SJCRH30 (cell line): ENCODE measurements at regions not wholly inside any gene's neighbourhood (a gene's known extent, or its start where the extent isn't known, plus 50 kb on each side); places are given as distances from the start of the nearest gene placed in this dataset.

Experiments
- DNase-seq, 2 experiments: peaks; one replicate each; pipeline ENCODE4 v3.0.0-alpha.2; 2015 to 2020
- H3K27ac ChIP-seq: fragments of 250-450 bp; sonication (Bioruptor Pico); 2 replicates; pipeline ENCODE4 v1.5.1; 2020; ENCODE audit warnings: mild to moderate bottlenecking, moderate library complexity
- H3K27me3 ChIP-seq: fragments of 250-450 bp; sonication (Bioruptor Pico); 2 replicates; pipeline ENCODE4 v1.5.1; 2020; ENCODE audit warnings: mild to moderate bottlenecking, moderate library complexity
- H3K36me3 ChIP-seq: fragments of 250-450 bp; sonication (Bioruptor Pico); 2 replicates; pipeline ENCODE4 v1.5.1; 2020; ENCODE audit warnings: mild to moderate bottlenecking, moderate library complexity
- H3K4me1 ChIP-seq: fragments of 250-450 bp; sonication (Bioruptor Pico); 2 replicates; pipeline ENCODE4 v1.5.1; 2020; ENCODE audit warnings: mild to moderate bottlenecking, moderate library complexity
- H3K4me3 ChIP-seq: fragments of 250-450 bp; sonication (Bioruptor Pico); 2 replicates; pipeline ENCODE4 v1.5.1; 2020; ENCODE audit warnings: mild to moderate bottlenecking, moderate library complexity
- H3K9me3 ChIP-seq: fragments of 250-450 bp; sonication (Bioruptor Pico); replicated peaks from 2 replicates; pipeline ENCODE4 v1.5.1; 2020; ENCODE audit warnings: mild to moderate bottlenecking, moderate library complexity

DNA sequence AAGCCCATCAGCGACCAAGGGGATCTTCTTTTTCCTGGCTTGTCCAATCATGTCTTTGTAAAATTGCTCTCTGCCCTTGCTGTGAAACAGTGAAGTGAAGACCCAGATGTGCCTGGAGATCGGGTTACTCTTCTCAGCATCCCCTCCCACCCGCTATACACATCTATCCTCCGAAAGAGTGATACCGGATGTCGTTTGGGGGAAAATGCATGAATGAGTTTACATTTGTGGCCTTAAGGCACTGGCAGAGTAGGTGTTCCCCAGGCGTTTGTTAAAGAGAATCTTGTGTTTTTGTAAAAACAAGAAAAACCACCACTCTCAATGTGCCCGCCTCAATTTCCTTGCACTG lies 528.3 kb downstream of the CMPK2 start:
- H3K27ac ChIP-seq = no peak overlapping the region
- peak in 1 of 2 experiments; percentile 34 for DNase-seq
- H3K9me3 ChIP-seq = no peaks in the 10 kb centered on the region
- no peaks in the 10 kb centered on the region for H3K27me3 ChIP-seq
- 0 out of 2 replicates have a peak, but pooled peaks cover 4% of the 10 kb centered on the region for H3K4me1 ChIP-seq
- H3K36me3 ChIP-seq = no peaks in the 10 kb centered on the region
- no peak overlapping the region for H3K4me3 ChIP-seq

DNA sequence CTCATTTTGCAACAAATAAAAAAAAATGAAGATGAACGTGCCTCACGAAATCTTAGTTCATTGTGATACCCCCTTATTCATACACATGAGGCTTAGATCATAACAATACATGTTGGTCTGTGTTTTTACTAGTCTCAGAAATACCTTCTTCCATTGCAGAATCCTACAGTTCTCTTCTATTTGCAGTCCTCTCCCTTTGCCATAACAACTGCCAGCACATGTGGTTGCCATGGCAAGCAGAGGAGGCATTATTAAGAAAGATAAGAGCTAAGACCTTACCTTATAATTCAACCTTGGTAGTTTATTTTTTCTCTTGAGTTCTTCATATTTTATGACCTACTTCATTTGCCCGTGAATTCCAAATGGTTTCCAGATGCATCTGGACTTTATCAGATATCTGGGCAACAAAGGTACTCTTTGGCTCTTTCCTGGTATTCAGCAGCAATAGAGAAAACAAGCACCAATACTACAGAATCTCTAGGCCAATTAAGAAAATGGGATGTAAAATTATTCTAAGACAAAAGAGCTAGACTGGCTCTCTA lies 524.0 kb downstream of the CMPK2 start:
- Histone ChIP-seq H3K4me3 (no peak overlapping the region), H3K27me3 (no peaks in the 10 kb centered on the region; the same call in 1 of the 2 replicates), H3K36me3 (no peaks in the 10 kb centered on the region), H3K4me1 (0 out of 2 replicates have a peak, but pooled peaks cover 4% of the 10 kb centered on the region), H3K27ac (no peak overlapping the region), H3K9me3 (no peaks in the 10 kb centered on the region)
- DNase-seq = no peak

DNA sequence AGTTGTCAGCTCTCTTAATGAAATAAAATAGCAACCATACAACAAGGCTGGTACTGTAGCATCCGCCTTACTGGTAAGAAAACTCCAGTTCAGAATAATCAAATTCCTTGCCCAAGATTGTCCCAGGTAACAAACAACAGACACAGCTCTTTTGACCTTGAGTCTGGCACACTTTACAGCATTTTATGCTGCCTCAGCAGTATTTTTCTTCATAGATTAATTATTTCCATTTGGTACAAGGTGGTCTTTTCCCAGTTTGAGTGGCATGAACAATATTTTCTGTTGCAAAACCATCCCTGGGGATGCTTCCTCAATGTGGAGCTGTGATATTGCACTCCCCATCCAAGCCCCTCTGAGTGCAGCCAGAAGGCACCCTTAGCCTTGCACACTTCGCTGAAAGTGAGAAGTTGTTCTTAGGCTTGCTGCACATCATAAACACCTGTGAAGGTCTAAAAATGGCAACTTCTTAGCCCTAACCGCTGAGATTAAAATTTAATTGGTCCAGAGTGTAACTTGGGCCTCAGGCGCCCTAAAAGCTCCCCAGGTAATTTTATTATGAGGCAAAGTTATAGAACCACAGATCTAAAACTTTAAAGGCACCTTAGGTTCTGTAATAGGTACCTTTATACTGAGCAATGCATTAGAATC lies 523.3 kb downstream of the CMPK2 start:
- no peaks in the 10 kb centered on the region for H3K9me3 ChIP-seq
- no peak overlapping the region for H3K27ac ChIP-seq
- H3K27me3 ChIP-seq = no peaks in the 10 kb centered on the region; the same call in 1 of the 2 replicates
- 0 out of 2 replicates have a peak, but pooled peaks cover 3% of the 10 kb centered on the region for H3K4me1 ChIP-seq
- DNase-seq = no peak
- no peak overlapping the region for H3K4me3 ChIP-seq
- H3K36me3 ChIP-seq = no peaks in the 10 kb centered on the region

DNA sequence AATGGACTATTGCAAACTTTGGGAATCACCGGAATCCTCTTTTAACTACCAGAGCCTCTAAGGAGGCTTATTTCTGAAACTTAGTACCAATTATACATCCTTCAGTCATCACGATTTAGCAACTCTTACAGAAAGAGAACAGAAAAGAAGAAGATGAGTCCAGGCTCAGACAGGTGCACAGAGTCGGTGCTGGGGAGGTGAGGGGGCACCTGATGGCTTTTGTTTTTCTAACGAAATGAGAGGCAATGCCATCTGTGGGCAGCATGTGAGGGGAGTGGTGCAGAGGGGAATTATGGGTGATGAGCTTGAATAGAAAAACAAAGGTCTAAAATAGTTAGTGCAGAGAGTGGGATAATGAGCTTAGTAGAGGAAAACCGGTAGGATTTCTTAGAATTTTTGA lies 522.6 kb downstream of the CMPK2 start:
- no peak for DNase-seq
- no peak overlapping the region for H3K27ac ChIP-seq
- H3K4me3 ChIP-seq = no peak overlapping the region

DNA sequence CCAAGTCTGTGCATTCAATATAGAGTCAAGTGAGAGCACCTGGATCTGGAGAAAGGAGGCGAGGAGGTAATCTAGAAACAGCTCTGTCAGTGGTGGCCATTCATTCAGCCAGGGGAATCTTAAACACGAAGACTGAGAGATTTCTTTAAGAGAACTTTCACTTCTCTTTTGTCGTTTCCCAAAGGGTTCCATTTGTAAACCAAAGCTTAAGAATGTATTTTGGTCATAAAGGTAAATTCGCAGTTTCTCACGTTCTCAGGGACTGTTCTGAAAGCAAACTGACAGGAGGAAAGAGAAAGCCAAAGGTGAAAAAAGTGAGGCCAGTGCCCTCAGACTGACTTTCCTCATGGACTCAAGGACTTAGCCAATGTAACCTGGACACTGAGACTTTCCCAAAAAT lies 513.5 kb downstream of the CMPK2 start:
- no peak for DNase-seq
- H3K36me3 ChIP-seq = no peaks in the 10 kb centered on the region
- H3K27me3 ChIP-seq = no peaks in the 10 kb centered on the region
- no peaks in the 10 kb centered on the region for H3K9me3 ChIP-seq
- H3K27ac ChIP-seq = no peak overlapping the region
- no peak overlapping the region for H3K4me3 ChIP-seq
- no peaks in the 10 kb centered on the region for H3K4me1 ChIP-seq

More for the DNA sequence above, 522.6 kb downstream of the CMPK2 start:
- H3K27me3 ChIP-seq = no peaks in the 10 kb centered on the region; the same call in 1 of the 2 replicates
- no peaks in the 10 kb centered on the region for H3K9me3 ChIP-seq
- no peaks in the 10 kb centered on the region for H3K36me3 ChIP-seq
- H3K4me1 ChIP-seq = no peaks in the 10 kb centered on the region

DNA sequence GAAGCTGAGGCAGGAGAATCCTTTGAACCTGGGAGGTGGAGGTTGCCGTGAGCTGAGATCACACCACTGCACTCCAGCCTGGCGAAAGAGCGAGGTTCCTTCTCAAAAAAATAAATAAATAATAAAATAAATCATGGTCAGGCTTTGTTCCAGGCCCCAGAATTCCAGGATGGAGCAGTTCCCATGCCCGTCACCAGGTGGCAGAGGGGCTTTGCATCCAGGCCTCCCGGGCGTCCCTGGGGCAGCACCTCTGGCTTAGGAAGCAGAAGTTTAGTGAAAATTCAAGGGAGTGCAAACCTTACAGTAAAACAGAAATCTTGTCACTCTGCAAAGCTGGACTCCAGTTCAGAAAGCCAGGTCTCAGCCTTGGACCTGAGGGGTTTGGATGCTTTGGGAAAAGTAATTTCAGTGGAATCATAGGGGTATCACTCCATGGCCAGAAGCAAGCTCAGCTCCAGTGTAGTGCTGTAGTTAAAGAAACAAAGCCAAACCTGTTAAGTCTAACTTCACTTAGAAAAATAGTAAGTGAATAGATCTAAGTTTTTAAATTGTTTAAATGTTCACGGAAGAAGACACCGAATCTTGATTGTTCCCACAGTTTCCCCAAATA lies 512.7 kb downstream of the CMPK2 start:
- H3K27ac ChIP-seq = no peak overlapping the region
- no peak overlapping the region for H3K4me3 ChIP-seq
- H3K36me3 ChIP-seq = no peaks in the 10 kb centered on the region
- peak; percentile 64 to 82 for DNase-seq
- no peaks in the 10 kb centered on the region for H3K4me1 ChIP-seq
- H3K27me3 ChIP-seq = no peaks in the 10 kb centered on the region
- H3K9me3 ChIP-seq = no peaks in the 10 kb centered on the region

DNA sequence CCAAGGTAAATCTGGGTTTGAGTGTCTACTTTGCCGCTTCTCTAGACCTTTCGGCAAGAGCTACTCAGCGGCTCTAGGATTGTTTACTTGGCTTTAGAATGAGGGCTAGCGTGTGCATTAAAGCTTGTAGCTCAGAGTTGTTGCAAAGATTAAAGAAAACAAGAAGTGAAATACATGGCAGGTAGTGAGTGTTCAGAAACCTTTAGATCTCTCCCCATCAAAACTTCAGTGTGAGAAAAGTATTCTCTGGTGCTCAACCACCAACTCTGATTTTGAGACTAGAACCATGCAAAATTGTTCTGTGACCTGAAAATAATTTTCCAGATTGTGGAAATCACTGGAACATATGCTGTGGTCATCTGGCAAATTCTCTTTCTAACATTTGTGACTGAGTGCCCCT lies 512.0 kb downstream of the CMPK2 start:
- no peaks in the 10 kb centered on the region for H3K9me3 ChIP-seq
- no peak for DNase-seq
- no peaks in the 10 kb centered on the region for H3K36me3 ChIP-seq
- no peak overlapping the region for H3K27ac ChIP-seq
- peaks cover 6% of the 10 kb centered on the region for H3K4me1 ChIP-seq
- H3K4me3 ChIP-seq = no peak overlapping the region
- no peaks in the 10 kb centered on the region for H3K27me3 ChIP-seq

DNA sequence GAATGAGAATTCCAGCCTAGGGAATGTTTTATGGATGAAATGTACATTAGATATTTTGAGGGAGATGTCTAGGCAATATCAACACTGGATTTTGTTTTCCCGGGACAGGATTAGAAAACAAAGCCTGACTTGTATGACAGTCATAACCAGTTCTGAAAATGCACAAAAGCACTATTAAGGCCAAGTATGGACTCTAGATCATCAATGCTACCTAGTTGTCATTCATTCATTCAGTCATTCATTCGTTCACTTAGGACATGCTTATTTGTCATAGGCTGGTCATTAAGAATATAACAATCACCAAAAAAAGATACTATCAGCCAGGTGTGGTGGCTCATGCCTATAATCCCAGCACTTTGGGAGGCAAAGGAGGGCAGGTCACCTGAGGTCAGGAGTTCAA lies 511.2 kb downstream of the CMPK2 start:
- H3K27me3 ChIP-seq = no peaks in the 10 kb centered on the region
- H3K4me1 ChIP-seq = peaks cover 14% of the 10 kb centered on the region
- no peaks in the 10 kb centered on the region for H3K9me3 ChIP-seq
- no peak overlapping the region for H3K4me3 ChIP-seq
- no peak overlapping the region for H3K27ac ChIP-seq
- no peaks in the 10 kb centered on the region for H3K36me3 ChIP-seq
- DNase-seq = no peak

DNA sequence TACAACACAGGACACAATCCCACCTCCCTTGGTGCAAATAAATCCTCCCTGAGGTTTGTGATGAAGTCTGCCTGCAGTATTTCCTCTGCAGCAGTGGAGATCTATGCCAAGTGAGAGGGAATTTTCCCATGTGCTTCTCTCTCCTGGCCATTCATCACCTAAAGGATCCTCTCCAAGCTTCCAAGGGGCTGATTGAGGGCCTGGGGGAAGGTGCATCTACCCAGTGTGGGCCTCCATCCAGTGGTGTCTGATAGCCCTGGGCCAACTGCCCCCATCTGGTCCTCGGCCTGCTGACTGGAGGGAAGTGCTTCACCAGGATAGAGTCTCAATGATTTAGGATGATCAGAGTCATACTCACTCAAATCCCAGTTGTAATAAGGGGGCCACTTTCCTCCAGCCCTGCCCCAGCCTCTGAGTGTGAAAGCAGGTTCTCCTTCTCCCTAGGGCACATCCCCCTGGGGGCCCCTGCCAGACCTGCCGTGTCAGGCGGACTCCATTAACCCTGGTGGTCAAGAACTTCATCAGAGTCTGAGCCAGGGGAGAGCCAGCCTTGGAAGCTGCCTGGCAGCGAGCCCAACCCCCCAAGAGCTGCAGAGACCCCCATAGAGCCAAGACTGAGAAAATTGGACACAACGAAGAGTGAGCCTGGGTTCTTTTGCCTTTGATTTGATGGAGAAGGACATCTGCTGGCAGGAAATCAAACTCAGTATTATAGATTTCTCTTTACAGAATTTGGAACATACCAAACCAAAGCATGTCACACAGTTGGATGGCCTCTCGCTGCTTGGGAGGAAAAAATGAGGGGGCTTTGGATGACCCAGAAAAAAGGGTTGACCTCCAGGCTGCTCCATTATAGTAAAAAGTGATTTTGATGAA lies 509.6 kb downstream of the CMPK2 start:
- H3K36me3 ChIP-seq = no peaks in the 10 kb centered on the region
- H3K9me3 ChIP-seq = no peaks in the 10 kb centered on the region
- peaks cover 21% of the 10 kb centered on the region for H3K4me1 ChIP-seq
- H3K27ac ChIP-seq = no peak overlapping the region
- H3K27me3 ChIP-seq = no peaks in the 10 kb centered on the region
- no peak overlapping the region for H3K4me3 ChIP-seq
- DNase-seq = no peak

DNA sequence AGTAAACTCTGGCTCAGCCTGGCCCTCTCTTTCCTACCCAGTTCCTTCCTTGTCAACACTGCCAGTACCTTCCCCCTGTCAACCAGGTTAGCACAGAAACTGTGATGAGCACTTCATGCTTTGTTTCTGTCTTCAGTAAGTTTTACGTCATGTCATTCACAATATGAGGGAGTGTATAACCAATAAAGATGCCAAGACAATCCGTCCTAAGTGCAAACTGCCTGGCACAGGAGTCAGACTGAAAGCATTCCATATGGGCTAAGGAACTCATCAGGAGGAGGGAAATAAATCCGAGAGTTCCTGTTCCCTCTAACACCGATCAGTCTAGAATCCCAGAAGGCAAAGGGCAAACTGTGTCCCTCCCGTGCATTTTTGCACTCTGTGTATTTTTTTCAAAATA lies 507.2 kb downstream of the CMPK2 start:
- Histone ChIP-seq H3K36me3 (no peaks in the 10 kb centered on the region), H3K27ac (peak overlapping the region; percentile 64), H3K4me1 (peaks cover 28% of the 10 kb centered on the region), H3K9me3 (no peaks in the 10 kb centered on the region), H3K4me3 (no peak overlapping the region), H3K27me3 (no peaks in the 10 kb centered on the region)
- no peak for DNase-seq

DNA sequence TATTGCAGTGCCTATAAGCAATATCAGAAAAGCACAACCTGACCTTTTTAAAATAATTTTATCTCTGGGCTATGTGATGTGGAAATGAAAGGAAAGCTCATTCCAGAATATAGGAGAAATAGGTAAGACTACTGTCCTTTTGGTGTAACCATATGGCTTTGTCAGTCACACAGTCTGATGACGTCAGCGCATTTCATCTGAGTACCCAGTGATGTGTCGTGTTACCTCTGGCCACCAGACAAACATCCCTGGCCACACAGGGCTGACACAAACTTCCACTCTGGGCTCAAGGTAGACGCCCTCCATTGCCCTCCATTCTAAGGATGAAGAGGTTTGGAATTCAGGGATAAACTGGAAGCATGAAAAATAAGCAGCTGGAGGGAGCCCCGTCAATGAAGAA lies 506.7 kb downstream of the CMPK2 start:
- Histone ChIP-seq H3K9me3 (no peaks in the 10 kb centered on the region), H3K27ac (peak overlapping the region; percentile 64), H3K4me1 (peaks cover 31% of the 10 kb centered on the region), H3K27me3 (no peaks in the 10 kb centered on the region), H3K4me3 (no peak overlapping the region), H3K36me3 (no peaks in the 10 kb centered on the region)
- DNase-seq = peak; percentile 89 to 95

DNA sequence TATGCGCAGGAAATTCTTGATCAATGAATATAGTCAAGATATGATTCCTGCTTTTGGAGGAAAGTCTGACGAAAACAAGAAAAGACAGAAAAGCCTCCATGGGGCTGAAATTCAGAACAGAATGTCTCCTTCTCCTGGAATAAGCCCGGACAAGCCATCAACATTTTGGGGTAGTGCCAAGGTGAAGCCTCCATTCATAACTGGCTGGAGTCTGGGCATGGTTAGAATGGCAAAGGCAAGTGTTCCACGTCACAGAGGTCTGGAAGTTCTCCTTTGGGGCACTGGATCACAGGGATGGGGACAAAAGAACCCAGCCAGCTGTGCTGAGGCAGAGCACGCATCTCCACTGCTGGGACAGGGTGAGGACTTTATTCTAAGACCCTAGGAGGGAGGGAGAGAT lies 505.7 kb downstream of the CMPK2 start:
- Histone ChIP-seq H3K9me3 (no peaks in the 10 kb centered on the region), H3K36me3 (no peaks in the 10 kb centered on the region), H3K4me3 (no peak overlapping the region), H3K27ac (peak overlapping the region; percentile 64), H3K27me3 (no peaks in the 10 kb centered on the region), H3K4me1 (peaks cover 31% of the 10 kb centered on the region)
- DNase-seq = no peak

DNA sequence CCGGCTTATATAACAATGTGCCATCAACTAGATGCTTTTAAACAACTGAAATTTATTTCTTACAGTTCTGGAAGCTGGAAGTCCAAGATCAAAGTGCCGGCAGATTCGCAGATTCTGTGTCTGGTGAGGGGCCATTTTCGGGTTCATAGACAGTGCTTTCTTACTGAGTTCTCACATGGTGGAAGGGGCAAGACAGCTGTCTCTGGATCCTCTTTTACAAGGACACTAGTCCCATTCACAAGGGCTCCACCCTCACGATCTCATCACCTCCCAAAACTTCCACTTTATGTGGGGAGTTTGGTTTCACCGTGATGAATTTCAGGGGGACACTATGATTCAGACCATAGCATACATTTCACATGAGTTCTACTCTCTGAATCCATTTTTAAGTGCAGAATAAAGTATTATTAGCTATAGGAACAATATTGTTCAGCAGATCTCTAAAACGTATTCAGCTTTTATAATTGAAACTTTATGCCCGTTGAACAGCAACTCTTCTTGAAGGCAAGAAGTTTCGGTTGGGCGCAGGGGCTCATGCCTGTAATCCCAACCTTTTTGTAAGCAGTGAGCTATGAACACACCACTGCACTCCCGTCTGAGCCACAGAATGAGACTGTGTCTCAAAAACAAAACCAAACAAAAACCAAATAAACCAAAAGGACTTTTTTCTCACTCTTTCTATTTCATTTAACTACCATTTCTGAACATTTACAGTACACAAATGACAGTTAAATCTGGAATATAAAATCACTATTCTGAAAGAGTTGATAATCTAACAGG lies 502.8 kb downstream of the CMPK2 start:
- DNase-seq = peak; percentile 58 to 78
- no peaks in the 10 kb centered on the region for H3K36me3 ChIP-seq

DNA sequence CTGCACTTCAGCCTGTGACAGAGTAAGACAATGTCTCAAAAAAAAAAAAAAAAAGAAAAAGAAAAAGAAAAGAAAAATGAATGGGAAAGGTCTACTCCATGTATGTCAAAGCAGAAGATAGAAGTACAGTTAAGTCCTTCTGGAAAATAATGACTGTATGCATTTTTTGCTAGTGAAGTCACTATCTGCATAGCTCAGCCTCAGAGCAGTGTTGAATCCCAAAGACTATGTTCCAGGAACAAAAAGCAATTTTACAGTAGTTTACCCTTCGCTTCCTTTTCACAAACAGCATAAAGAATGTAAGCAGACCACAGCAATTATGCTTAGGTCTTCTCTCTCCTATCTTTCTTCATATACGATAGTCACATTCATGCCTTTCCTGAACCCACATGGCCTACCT lies 497.4 kb downstream of the CMPK2 start:
- H3K27ac ChIP-seq = no peak overlapping the region
- no peak overlapping the region for H3K4me3 ChIP-seq
- H3K4me1 ChIP-seq = peaks cover 19% of the 10 kb centered on the region
- H3K36me3 ChIP-seq = no peaks in the 10 kb centered on the region
- DNase-seq = no peak
- H3K27me3 ChIP-seq = no peaks in the 10 kb centered on the region
- no peaks in the 10 kb centered on the region for H3K9me3 ChIP-seq

More for the DNA sequence above, 502.8 kb downstream of the CMPK2 start:
- no peaks in the 10 kb centered on the region for H3K27me3 ChIP-seq
- peak overlapping the region; percentile 81 for H3K27ac ChIP-seq
- no peaks in the 10 kb centered on the region for H3K9me3 ChIP-seq
- peak overlapping the region; percentile 47 for H3K4me3 ChIP-seq
- H3K4me1 ChIP-seq = peaks cover 31% of the 10 kb centered on the region
